Activated CD4-positive, alpha-beta T cell treated with anti-CD3 and anti-CD28 coated beads, Interleukin-2, Interleukin-6, amounts not matched to agents 100 ng/mL and 50 ng/mL, durations not matched to agents 16 hours and 8 hours (primary cell): ENCODE measurements at regions not wholly inside any gene's neighbourhood (a gene's known extent, or its start where the extent isn't known, plus 50 kb on each side); places are given as distances from the start of the nearest gene placed in this dataset.
"Not testable (repeated sequence)": the region's sequence is repeated elsewhere in the genome, so short reads cannot be mapped to it uniquely, and the experiment has no call there.

Experiments
- DNase-seq: peaks from one replicate; pipeline ENCODE4 v3.0.0-alpha.2; 2020

DNA sequence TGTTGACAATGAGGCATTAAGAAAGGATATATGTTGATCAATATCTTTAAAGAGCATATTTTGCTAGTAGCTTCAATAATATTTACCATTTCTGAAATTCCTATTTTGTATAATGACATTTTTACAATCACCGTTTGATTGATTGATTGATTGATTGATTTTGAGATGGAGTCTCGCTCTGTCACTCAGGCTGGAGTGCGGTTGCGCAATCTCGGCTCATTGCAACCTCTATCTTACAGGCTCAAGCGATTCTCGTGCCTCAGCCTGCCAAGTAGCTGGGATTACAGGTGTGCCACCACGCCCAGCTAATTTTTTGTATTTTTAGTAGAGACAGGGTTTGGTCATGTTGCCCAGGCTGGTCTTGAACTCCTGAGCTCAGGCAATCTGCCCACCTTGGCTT is 150.9 kb upstream of the TEX13D start:
- DNase-seq: not testable (repeated sequence)

DNA sequence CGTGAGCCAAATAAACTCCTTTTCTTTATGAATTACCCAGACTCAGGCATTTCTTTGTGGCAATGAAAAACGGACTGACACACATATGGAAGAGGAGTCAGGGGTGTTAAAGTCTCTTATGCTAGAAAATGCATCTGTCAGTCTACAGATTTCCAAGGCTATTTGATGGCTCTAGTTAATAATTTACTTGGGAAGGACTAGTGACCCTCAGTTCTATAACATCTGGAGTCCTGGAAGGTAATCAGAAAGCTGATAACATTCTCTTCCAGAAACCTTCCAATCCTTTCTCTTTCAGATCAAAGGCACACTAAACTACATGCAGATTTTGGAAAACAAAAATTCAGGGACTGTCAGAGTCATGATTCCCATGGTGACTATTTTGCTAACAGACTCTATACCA is 142.0 kb upstream of the TEX13D start:
- DNase-seq: no peak

DNA sequence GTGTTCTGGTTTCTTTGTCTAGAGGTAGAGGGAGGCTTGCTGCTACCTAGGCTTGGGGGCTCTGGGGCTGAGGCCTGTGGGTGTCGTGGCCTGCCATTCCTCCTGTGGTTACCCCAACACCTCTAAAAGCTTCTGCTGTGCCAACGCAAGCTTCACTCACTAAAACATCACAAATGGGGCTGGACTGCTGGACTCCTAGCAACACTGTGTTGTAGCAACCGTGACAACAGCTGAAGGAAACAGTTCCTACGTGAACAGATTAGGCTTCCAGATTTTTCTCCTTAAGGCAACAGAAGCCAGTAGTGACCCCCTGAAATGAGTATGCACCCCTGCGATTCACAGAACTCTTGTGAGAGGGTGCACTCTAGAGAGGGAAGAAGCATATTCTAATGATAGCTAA is 138.3 kb upstream of the TEX13D start:
- DNase-seq: no peak

DNA sequence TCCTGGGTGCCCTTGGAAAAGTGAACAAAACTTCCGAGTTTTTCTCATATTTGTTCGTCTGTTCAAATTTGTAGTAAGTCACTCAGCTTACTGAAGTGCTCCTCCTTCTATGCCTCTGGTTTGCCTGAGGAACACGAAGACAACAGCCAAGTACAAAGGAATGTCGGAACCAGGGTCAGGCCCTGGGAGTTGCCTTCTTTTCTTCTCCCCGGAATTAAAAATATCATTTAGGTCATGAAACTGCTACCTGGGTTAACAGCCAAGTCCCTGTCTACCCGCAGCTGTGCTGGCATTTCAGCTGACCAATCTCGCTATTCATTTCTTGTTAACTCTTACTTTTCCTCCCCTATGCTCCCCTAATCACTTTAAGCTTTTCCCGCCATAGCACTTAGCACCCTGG is 137.6 kb upstream of the TEX13D start:
- no peak for DNase-seq

DNA sequence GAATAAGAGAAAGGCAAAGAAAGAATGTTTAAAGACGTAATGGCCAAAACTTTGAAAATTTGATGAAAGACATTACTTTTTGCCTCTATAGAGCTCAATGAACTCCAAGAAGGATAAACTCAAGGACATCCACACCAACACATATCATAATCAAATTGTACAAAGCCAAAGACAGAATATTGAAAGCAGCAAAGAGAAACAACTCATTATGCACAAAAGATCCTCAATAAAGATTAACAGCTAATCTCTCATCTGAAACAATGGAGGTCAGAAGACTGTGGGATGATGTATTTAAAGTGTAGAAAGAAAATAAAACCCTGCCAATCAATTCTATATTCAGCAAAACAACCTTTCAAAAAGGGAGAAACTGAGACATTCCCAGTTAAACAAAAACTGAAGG is 129.1 kb upstream of the TEX13D start:
- DNase-seq: no peak

DNA sequence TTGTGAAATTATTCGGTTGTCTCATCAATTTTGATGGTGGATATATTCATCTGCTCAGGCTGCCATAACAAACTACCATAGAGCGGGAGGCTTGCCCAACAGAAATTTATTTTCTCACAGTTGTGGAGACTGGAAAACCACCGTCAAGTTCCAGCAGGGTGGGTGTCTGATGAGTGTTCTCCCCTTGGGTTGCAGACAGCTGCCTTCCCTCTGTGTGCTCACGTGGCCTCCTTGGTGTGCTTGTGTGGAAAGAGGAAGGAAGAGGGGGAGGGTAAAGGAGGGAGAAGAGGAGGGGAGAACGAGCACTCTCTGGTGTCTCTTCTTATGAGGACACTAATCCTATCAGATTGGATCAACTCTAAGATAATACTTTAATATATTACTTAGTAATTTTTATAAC is 123.8 kb upstream of the TEX13D start:
- no peak for DNase-seq

DNA sequence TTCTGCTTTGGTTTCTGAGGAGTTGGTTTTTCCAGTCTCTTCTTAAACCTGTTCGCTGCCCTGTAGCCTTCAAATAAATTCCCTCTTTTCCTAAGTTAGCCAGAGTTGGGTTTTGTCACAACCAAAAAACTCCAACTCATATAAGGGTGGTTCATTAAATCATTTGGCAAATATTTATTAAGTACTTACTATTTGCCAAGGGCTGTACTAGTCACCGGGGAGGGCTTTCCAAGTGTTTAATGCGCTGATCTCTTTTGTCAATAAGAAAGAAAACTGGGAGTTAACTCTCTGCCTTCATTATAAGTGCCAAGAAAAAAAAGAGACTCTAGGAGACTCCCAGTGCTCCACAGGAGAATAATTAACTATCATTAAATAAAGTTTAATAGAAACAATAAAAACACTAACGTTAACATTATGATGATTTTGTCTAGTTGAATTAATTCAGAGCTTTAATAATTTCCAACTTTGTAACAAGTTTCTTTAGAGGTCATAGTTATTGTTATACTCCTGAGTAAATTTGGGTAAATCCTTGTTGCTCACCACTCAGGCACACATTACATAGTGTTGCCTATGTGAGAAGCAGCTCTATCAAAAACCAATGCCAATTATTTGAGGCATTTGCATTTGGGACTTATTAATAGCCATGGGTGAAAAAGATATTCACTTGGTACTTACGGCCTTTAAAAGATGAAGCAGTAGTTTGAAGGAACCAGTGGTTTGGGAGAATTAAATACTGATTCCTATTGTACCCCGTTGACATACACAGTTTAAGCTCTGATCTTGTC is 122.5 kb upstream of the TEX13D start:
- no peak for DNase-seq

DNA sequence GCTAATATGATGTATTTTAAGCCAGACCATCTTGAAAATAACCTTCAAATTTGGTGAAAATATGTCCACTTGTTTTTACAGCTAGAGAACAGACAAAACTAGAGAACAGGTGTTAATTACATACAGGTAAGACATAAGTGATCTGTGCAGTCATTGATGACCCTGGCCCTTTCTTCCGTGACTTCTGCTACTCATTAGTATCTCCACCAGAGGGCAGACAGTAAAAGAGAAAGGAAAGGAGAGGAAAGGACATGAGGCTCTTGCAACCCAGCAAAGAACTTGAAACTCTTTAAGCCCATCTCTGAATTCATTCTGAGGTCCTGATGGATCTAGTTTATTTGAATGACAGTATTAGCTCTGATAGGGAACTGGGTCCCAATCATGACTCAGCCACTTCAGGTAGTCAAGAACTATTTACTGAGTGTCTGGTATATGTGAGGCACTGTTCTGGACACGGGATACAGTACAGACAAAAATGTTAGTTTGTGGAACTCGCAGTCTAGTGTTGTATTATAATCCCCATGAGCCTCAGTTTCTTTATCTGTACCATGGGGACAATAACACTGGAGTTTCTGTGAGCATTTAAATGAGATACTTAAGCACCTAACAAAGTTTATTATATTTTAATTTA is 121.0 kb upstream of the TEX13D start:
- DNase-seq: peak; percentile 76

DNA sequence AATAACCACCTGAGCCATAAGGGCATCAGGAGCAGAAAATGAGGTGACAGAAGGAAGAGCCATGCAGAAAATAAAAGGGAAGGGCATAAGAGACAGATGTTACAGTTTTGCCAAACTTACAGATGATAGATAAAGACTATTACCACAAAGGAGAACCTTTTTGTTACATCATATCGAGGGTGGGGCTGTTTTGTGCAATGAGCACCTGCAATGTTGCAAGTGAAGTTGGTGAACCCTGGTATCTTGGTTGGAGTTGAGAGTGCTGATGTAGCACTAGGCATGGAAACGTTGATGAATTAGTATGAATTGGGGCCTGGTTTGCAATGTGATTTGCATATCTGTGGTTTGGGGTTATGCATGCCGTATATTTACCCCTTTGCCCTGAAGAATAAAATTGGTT is 119.8 kb upstream of the TEX13D start:
- DNase-seq: peak; percentile 81

DNA sequence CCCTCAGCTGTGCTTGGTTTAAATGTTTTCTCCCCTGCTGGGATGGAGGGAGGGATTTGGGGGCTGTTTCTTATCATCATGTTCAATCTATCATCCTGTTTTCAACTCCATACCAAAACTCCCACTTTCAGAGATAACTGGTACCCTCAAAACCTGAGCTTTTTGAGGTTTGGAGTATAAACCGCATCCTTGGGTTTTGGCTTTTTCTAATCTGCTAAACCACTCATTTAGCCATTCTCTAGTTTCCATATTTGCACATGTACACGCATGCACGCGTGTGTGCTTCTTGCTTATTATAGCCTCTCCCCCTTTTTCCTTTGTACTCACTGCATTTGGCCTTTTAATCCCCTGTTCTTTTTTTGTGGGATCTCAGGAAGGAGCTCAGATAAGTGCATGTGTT is 116.7 kb upstream of the TEX13D start:
- peak; percentile 71 for DNase-seq

DNA sequence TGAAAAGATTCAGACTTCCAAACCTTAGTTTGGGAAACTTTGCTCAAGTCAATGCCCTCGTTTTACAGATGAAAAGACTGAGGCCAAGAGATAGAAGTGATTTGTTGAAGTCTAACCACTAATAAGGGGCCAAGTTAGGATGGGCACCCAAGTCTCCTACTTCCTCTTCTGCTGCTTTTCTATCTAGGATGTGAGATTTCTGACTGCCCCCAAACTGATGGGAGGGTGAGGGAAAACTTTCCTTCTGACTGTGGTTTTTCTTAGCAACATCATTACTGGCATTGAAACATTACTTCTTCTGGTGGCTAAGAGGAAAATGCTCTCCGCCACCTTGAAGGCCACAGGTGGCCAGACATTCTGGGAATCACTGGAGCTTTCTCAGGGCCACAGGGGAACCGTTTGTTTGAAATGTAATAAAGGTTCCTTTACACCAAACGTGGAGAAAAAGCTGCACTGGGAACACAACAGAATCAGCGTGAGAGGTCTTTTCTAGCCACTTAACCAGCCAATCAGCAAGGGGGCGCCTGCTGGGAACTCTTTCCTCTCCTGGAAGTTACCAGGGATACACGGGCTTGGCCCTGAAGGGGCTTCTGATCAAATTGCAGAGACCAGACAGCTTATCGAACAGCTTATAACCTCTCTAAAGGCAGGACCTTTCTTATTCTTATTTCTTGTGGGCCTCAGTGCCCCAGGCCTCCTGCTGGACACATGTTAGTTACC is 115.9 kb upstream of the TEX13D start:
- no peak for DNase-seq

DNA sequence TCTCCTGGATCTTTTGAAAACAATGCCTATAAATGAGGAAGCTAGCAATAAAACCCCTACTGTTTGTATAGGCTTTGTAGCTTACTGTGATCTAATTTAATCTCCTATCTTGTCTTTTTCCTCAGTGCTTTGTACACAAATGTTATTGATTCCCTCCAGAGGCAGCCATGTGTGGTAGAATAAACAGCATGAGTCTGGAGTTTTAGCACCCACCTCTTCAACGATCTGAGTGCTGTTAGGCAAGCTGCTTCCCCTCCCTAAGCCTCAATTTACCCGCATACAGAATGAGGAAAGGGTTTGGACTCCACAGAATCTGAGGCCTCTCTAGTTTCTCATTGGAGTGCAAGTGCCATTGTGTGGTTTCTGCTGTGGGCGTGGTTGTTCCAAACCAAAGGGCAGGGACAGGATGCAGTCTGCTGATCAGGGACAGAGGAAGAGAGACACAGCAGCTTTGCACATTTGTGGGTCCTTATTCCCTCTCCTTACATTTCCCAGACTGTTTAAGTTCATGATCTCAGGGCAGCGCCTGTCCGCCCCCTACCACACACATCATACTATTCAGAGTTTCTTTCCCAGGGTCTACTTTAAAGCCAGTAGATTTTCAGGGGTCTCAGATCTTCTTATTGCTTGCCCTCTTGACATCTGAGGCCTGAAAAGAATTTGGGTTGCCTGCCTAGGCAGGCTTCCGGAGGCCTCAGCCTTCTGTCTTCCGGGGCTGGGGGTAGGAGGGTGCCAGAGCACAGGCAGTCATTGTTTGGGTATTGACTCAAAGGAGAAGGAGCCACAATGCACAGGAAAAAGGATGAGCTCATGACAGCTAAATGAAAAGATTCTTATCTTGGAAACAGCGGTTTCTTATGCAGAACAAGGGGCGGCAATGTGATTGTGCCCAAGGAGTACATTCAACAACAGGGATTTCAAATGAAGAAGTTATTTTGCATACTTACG is 114.9 kb upstream of the TEX13D start:
- peak; percentile 90 for DNase-seq

DNA sequence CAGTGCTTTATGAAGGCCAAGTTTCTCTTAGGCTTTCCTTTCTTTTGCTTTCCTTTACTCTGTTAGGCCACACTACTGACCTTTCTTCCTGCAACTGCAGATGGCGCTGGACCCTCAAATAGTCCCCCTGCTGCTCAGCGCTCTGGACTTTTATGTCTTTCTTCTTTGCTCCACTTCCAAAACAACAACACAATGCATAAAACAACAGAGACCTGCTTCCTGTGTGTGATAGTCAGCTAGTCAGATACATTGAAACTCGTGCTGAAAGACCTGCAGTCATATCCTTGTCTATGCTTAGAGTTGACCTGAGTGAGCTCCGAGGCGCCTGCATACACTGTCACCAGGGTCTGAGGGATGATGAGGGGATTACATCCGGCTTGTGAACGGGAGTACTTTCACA is 108.9 kb upstream of the TEX13D start:
- peak; percentile 56 for DNase-seq

DNA sequence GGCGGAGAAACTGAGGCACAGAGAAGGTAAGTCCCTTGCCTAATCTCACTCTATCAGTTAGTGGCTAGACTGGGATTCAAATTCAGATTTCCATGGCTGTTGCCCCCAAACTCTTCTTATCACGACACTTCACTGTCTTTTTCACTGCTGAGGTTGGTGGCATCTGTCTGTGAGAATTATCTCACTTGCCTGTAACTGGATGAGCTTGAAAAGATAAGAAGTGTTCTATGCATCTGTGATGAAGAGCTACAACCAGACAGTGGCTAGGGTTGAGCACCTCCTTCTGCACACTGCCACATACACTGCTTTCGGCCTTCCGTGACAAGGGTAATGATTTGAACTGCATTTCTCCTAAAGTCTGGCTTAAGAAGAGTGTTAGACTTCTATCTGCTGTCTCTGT is 107.9 kb upstream of the TEX13D start:
- no peak for DNase-seq

DNA sequence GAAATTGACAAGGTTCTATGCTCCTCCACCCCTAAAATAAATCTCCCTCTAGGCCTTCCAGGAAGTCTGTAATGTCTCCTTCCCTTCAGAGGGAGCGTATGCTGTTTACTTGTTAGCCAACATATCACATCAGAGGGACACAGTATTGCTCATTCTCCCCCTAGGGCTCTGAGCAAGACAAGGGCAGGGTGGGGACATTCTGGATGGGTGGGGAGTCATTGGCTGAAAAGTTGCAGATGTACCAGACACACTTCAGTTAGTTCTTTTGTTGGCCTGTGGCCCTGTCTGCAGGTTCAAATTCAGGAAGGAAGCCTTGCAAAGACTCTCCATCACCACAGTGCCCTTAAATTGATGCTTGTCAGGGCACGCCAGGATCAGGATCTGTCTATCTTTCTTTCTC is 106.3 kb upstream of the TEX13D start:
- DNase-seq: no peak

DNA sequence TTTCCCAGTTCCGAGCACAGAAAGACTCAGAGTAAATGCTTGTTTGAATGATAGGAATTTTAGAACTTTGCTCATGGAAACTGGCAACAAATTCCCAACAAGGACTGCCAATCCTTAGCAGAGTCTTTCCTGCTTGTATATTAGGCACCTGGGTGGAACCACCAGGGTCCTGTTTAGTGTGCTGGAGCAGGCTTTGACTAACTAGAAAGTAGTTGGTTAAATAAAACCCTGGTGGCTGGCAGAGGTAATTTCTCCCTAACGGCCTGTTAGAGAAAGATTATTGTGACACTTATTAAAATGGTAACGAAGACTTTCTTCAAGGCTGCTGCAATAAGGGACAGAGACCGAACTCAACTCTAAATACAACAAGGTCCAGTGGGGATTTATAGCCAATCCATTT is 103.6 kb upstream of the TEX13D start:
- DNase-seq: no peak

DNA sequence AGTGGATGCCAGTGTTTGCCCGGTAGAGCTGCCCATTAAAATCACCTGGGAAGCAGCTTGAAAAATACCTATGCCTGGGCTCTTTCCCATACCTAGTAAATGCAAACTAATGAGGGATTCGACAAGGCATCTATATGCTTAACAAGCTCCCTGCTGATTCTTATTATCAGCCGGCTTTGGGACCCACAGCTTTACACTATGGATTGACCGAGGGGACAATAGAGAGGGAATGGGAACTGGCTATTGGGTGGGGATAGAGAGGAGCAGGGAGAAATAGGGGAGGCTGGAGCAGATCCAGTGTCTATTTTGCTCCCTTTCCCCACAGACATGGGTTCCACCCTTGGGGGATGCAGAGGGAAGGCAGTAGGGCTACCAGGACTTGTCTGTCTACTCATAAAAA is 103.1 kb upstream of the TEX13D start:
- no peak for DNase-seq

DNA sequence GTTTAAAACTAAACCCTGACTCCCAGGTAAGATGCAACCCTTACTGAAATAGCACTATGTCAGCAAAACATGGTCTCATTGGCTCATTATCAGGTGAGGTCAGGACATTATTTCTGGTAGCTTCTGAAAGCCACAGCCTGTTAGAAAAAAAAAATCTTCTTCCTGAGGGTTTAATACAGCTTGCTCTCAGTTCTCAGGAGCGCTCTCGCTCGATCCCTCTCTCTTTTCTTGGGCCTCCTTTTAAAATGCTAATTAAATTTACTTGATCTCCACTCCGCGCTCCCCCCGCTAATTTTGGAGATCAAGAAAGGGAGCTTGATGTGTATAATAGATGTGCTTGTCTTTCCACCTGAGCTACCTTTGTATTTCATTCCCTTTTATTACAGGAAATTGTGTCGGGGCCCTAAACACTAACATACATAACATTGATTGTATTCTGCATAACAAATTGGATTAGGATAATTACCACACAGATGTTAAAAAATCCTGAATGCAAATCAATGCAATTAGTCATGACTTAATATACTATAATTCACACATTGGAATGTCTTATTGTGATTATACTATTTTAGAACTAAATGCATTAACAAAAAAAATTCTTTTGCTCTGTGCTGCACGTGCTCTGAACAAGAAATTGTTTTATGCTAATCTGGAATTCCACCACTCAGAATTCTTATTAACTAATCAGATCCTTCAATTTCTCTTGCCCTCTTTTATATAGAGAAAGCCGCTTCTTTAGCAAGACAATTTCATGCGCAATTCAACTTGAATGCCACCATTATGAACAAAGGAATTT is 101.6 kb upstream of the TEX13D start:
- DNase-seq: no peak

DNA sequence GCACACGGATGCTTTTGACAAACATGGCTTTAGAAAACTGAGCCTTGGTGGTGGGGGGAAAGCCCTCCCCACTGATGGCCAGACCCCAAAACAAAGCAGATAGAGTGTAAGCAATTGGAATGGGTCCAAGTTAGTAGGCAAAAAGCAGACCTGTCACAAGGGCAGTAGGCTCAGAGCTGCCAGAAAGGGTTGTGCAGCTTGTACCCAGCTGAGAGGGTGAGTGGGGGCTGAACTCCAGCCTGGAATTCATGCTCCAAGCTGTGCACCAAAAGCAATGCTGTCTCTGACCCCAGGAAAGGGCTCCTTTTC is 101.1 kb upstream of the TEX13D start:
- DNase-seq: no peak

DNA sequence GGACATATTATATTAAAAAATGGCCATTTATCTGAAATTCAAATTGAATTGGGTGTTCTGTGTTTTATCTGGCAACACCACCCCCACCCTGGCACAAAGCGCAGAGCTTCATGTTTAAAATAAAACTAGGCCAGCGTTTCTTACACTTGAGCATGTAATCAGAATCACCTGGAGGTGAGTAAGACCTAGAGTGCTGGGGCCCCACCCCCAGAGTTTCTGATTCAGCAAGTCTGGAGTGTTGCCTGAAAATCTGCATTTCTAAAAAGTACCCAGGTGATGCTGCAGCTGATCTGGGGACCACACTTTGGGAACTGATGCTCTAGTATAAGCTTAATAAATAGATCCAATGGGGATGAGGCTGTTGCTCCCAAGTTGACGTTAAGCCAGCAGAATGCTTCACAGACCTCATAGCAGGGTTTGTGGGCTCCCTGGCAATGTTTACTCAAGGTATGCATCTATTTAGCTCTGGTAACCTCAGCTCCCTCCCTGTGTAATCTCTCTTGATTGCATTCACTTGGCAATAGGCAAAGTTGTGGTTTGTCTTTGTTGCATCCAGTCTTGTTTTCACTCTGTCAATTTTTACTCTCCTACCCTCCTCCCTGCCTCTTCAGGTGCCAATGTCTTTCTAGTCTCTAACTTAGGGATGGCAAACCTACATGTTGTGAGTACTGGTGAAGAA is 99.8 kb upstream of the TEX13D start:
- DNase-seq: peak; percentile 82

DNA sequence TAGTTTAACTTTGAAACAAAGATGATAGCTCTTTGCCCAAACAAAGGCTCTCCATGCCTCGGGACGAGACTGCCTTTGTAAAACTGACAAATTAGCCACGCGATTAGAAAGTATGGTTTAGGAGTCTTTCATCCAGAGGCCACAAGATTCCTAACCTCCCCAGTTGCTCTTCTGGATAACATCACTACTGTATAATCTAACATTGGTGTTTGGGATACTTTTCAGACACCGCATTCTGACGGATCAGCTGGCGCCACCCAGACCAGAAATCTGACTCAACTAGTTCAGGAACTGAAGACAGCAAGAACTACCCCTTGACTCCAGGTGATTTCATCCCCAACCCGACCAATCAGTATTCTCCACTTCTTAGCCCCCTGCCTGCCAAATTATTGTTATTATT is 98.1 kb upstream of the TEX13D start:
- no peak for DNase-seq

DNA sequence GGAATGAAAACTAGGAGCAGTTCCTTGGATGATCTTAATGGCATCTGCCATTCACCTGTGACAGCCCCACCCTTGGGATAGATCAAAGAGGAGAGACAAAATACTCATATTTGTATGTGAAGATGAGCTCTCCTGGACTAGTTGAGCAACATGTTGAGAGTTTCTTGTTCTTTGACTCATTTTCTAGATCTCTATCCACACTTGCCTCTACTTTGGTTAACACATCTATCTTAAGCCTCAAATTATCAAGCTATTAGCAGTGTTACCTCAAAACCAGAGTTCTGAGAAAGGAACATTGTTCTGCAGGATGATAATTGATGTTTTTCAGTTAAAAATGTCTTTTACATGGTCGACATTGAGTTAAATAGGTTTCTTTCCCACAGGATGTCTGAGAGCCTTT is 94.2 kb upstream of the TEX13D start:
- peak; percentile 74 for DNase-seq
